Fibroblast of villous mesenchyme (primary cell): ENCODE measurements at regions not wholly inside any gene's neighbourhood (a gene's known extent, or its start where the extent isn't known, plus 50 kb on each side); places are given as distances from the start of the nearest gene placed in this dataset.

Experiments
- DNase-seq: peaks from one replicate; pipeline ENCODE4 v3.0.0-alpha.2; 2010; ENCODE audit warnings: low read depth
- H3K4me3 ChIP-seq: 2 replicates; pipeline ENCODE4 v1.5.1; 2011; ENCODE audit warnings: low read depth, mild to moderate bottlenecking, low read length
- TF ChIP-seq, protein P1 (sequence below): IDR thresholded peaks from 2 replicates; pipeline ENCODE4 v1.5.1; 2012; ENCODE audit warnings: low read depth, mild to moderate bottlenecking, low read length; ENCODE audit not compliant: insufficient read depth

DNA sequence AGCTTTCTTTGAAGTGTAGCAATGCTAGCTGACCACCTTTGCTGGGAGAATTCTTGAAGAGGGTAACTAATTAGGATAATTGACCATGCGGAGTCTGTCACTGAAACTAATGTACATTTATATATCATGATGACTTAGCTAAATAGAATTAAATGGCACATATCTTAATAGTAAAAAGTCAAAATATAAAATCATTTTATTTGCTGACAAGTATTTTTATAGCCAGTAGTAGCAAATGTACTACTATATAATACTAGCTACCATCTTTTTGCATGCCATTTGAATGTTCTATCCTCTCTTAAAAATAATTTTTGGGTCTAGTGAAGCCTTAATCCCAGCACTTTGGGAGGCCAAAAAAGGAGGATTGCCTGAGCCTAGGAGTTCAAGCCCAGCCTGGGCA is 605.8 kb upstream of the COX7C start:
- TF ChIP-seq, protein P1, sequence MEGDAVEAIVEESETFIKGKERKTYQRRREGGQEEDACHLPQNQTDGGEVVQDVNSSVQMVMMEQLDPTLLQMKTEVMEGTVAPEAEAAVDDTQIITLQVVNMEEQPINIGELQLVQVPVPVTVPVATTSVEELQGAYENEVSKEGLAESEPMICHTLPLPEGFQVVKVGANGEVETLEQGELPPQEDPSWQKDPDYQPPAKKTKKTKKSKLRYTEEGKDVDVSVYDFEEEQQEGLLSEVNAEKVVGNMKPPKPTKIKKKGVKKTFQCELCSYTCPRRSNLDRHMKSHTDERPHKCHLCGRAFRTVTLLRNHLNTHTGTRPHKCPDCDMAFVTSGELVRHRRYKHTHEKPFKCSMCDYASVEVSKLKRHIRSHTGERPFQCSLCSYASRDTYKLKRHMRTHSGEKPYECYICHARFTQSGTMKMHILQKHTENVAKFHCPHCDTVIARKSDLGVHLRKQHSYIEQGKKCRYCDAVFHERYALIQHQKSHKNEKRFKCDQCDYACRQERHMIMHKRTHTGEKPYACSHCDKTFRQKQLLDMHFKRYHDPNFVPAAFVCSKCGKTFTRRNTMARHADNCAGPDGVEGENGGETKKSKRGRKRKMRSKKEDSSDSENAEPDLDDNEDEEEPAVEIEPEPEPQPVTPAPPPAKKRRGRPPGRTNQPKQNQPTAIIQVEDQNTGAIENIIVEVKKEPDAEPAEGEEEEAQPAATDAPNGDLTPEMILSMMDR: no peak
- no peak for DNase-seq
- H3K4me3 ChIP-seq: no peak overlapping the region

DNA sequence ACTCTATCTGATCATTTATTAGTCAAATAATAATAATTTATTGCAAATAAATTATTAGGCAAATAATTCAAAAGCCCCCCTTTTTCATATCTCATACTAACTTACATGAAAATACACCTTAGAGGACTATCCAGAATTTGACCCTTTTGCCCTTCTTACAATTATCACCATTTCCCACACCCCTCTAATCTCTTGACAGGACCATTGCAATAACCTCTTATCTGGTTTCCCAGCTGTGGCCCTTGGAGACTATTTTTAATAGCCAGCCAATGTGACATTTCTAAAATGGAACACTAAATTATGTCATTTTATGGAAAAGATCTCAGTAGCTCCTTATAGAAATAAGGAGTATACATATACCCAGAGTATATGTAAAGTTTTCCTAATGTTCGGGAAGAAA is 588.4 kb upstream of the COX7C start:
- DNase-seq: no peak
- no peak overlapping the region for H3K4me3 ChIP-seq
- TF ChIP-seq, protein P1: no peak

DNA sequence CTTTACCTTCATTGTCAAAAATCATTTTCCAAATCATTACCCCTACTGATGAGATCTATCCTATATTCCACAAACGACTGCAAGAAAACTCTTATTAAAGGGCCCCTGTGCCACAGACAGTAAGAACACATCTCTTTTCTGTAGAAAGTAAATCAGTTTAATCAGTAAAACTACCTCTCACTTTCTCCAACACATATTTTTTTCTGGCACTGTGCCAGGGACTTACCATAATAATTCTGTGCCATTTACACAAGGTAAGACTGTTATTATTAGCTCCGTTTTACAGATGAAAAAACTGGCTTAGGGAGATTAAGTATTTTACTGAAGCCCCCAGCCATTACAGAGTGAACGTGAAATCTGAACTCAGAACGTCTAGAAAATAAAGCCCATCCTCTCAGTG is 587.0 kb upstream of the COX7C start:
- H3K4me3 ChIP-seq: no peak overlapping the region
- TF ChIP-seq, protein P1: no peak
- DNase-seq: no peak

DNA sequence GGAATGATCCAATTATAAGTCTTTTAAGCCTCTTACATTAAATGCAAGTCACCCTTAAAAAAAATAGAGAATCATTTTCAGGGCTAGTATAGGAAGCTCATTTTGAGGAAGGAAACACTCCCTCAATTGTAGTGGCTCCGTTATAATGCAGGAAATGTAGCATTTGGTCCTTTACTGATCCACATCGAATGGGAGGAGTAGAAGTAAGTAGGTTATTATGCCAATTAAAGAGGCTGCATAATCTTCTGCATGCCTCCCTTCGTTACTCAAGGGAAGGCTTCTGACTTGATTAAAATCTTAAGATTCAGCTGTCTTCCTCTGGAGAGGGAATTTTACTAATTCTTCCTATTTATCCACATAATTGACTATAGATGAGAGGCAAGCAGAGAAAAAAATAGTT is 579.2 kb upstream of the COX7C start:
- TF ChIP-seq, protein P1: no peak
- H3K4me3 ChIP-seq: no peak overlapping the region
- no peak for DNase-seq

DNA sequence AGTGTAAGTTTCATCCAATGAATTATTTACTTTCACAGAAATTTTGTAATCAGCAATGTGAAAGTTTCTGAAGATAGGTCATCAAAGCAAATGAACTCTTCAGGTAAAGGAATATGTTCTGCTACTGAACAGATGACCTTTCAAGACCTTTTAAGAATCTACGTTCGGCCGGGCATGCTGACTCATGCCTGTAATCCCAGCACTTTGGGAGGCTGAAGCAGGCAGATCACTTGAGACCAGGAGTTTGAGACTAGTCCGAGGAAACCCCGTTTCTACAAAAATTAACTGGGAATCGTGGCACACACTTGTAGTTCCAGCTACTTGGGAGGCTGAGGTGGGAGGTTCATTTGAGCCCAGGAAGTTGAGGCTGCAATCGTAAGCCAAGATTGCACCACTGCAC is 578.4 kb upstream of the COX7C start:
- H3K4me3 ChIP-seq: no peak overlapping the region
- TF ChIP-seq, protein P1: no peak
- no peak for DNase-seq

DNA sequence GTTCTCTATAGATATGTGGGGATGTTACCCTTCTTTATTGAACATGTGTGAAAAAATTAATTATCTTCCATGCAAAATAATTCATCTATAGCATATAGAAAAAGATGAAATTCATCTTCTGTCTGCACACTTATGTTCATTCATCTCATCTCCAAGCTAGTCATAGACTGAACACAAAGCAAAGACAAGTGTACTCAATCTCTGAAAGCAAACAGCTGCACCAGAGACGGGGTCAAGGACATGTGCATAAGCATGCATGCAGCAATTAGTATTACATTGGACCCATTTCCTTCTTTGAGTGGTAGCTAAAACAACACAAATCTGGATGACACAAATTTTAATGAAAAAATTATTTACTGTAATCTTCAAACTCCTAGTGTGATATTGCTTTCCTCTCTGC is 547.0 kb upstream of the COX7C start:
- H3K4me3 ChIP-seq: no peak overlapping the region
- TF ChIP-seq, protein P1: no peak
- no peak for DNase-seq

DNA sequence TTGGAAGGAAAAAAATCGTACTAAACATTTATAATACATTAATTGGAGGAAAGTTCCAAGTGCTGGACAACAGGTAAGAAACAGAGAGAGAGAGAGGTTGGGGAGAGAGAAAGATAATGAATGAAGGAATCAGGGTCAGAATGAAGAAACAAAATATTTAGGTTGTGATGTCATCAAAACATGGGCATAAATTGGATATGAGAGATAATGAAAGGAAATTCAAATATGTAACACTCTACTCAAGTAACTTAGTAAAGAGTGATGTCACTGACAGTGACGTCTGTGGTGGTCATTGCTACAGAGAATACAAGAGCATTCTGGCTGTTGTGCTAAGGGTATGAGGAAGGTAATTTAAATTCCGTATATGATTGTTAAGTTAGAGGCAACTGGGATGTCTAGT is 543.4 kb upstream of the COX7C start:
- TF ChIP-seq, protein P1: no peak
- DNase-seq: no peak
- no peak overlapping the region for H3K4me3 ChIP-seq
